Endometrium (tissue), 2 donors: ENCODE measurements at regions not wholly inside any gene's neighbourhood (a gene's known extent, or its start where the extent isn't known, plus 50 kb on each side); places are given as distances from the start of the nearest gene placed in this dataset.
"Not testable (repeated sequence)": the region's sequence is repeated elsewhere in the genome, so short reads cannot be mapped to it uniquely, and the experiment has no call there.

Source experiments
- FAIRE-seq: peaks from 2 replicates; lab custom pipeline; 2012; peaks lifted over from hg19 to GRCh38; lab: Jason Lieb, UNC
- donor health status: control.
- donor health status: control.

DNA sequence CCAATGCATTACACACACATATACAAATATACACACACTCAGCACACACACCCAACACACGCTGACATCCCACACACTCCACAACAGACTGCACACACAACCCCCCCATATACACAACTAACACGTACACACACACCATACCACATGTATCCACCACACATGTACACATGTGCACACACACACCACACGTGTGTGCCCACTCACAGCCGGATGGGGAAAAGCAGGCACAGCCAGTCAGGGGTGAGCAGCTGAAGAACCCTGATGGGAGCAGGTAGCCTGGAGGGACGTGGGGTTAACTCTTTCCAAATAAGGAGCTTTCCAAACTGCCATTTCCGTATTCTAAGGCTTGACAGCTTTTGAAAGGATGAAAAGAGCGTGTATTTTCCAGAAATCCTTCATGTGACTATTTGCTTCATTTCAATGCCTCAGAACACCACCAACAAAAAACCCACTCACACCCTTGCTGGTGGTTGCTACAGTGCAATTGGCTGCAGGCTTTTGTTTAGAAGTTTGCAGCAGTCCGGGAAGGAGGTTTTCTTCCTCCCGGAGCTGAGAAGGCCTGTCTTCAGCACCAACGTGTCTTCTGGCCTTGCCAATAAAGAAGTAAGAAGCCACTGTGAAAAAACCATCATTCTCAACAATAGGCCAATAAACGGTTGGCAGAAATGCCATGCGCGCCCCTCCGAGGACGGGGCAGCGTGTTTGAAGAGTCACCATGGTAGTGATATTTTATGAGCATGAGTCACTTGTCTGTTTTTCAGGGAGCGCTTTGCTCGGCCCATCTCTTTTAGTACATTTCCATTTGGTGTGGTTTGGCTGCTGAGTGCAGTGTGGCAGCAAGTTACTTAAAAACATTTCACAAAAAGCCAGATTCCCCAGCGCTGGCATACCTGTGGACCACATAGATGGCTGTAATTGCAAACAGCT, 131.3 kb upstream of the GMDS start:
- no peak for FAIRE-seq

DNA sequence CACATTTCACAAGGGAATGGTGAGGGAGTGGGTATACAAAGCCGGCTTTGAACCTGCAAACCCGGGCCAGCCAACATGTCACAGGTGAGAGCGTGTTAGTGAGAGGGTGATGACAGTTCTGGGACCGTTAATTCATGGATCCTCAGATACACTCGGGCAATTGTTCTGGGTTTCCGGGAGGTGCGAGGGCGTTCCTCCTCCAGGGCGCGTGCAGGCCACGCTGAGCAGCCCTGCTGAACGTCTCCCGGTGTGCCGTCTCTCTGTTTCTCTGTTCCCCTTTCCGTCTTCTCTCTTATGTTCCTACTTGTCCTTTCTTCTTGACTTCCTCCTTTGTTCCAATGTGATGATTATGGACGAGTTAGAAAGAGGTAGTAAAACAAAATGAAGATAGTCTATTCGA, 130.0 kb upstream of the GMDS start:
- no peak for FAIRE-seq

DNA sequence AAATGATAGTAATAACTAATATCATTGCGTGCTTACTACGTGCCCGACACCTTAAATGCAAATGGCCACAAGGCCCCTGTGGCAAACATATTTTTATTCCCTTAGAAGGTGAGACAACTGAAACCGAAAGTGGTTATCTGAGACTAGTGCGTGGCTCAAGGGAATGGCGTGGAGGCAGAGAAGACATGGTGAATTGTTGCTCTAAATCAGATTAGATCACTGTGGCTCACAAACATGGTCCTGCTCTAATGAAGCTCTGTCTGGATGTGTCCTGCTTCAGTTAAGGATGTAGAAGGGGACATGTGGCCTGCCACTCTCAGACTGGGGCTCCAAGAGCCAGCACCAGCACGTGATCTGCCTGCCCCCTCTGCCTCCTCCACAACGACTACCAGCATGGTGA, 124.2 kb upstream of the GMDS start:
- no peak for FAIRE-seq

DNA sequence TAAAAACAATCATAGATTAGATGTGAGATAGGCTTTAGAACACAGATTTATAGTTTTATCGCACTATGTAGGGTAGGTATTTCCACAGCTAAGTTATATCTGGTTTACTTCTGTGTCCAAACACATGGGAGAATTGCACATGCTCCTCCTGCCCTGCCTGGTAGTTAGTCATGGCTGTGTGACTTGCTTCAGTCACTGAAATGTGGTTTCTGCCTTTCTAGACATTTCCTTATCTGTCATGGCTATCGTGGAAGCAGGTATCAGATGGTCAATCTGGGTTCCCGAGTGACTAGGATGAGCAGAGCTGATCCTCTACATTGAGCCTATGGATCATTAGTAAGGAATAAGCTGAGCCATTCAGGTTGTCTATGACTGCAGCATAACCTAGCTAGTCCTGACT, 117.8 kb upstream of the GMDS start:
- no peak for FAIRE-seq

DNA sequence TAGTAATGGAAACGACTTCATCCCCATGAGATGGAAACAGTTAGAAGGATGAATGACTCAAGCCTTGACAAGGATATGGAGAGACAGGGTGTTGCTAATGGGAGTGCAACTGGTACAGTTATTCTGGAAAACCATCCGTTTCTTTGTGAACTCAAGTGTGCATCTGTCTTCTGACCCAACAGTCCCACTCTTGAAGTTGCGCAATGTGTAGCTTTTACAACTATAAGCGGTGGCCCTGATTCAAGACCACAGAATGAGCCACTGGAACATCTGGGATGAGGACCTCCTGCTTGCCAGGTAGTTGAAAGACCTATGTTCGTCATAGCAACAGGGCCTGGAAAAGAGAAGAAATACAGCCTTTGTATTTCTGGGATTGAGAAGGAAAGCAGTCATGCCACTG, 115.8 kb upstream of the GMDS start:
- FAIRE-seq = no peak

DNA sequence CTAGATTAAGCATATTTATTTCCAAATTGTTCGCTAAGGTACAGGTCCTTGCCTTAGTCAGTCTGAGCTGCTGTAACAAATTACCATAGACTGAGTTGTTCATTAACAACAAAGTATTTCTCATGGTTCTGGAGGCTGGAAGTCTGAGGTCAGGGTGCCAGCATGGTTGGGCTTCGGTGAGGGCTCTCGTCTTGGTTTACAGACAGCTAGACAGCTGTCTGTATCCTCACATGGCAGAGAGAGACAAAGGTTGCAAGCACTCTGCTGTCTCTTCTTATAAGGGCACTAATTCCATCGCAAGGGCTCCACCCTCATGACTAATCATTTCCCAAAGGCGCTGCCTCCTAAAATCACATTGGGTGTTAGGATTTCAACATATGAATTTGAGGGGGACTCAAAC, 115.3 kb upstream of the GMDS start:
- FAIRE-seq = no peak

DNA sequence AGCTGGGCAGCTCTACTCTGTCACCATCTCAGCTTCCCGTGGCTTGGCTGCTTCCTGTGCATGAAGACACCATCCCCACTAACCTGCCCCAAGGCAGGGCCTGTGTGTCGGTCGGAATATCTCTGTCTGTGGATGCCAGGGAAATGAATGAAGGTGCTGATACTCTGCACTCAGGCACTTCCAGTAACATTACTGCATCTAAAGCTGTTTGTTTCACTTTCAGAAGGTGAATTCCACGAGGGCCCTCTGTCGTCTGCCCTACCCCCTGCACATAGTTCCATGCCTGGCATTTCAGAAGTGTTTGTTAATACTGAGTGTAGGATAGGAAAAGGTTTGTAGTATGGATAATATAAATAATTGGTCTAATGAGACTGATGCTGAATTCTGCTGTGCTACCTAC, 114.7 kb upstream of the GMDS start:
- no peak for FAIRE-seq

DNA sequence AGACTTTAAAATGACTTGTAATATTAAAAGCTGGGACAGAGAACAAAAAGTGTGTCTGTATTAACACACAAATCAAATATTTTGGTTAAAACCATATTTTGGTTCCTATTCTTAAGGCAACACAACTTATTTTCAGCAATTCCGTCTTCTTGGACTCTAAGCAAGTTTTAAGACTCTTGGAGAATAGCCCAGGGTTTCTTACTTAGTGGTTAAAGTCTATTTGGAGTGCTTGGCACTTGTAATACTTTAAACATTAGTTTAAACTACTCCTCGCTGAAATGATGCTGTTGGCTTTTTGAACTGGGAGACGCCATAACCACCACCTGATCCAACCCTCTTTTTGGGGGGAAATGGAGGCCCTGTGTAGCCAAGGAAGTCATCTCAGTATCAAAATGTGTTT, 109.7 kb upstream of the GMDS start:
- no peak for FAIRE-seq

DNA sequence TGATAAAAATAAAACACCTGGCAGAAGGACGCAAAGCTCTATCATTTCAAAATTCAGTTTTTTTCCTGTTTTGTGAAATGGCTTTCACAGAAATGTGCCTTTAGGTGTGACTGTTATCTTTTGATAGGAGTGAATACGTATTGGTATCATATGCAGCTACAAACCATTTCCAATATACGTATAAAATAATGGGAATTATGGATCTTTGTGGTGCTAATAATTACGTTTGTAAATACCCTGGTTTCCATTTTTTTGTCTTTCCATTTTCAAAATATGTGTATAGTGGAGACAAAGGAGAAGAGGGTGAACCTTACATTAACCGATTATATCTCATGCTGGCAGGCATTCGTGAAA, 108.7 kb upstream of the GMDS start:
- FAIRE-seq = no peak

DNA sequence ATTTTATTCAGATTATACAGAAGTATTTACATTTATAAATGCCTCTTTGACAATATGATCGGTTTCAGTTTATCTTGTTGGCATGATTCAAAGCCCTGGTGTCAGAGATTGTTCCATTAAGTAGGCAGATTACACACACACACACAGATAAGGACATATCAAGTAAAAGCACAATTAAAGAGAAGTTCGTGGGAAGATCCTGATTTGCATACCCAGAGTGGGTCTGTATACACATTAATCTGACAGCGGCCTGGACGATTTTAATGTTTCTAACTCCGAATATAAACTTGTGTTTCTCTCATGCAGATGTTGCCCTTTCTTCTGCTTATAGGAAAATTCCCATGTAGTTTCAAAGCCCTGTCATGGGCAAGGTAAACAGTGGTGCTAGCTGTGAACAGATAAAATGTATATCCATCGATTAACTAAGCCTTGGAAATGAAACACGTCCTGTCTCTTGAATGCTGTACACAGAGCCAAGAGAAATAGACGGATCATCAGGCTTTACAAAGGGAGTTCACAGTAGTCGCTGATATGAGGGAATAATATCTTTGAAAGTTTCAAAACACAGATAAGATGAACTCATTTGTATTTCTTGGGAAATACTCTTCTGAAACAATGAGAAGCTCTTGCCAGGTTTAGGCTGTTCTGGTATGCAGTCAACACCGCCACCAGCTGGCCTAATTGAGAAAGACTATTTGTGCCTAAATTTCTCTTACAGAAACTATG, 108.2 kb upstream of the GMDS start:
- FAIRE-seq = peak; percentile 55

DNA sequence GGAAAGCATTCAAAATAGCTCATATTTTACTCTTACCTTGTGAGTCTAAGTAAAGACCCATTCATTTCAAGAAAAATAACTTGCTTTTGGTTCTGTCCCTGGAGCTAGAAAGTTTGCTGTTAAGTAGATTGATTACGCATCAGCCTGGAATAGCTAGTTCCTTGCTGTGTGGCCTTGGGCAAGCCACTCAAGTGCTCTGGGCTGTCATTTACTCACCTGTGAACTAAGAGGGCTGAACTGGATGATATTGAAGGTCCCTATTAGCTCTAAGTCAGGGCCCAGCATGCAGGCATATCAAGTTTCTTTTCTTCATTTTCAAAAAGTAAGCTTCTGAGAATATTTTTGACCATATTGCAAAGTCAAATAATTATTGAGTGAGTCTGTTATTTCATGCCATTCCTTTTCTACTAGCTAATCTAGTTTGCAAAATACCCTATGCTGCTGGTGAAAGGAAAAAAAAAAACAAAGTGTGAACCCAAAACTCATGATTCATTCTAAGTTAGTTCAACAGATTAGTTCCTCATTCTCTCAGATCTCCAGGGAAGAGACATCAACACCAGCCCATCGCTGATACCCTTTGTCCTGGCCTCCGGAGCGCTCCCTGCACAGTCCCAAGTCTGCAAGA, 106.5 kb upstream of the GMDS start:
- FAIRE-seq = no peak

DNA sequence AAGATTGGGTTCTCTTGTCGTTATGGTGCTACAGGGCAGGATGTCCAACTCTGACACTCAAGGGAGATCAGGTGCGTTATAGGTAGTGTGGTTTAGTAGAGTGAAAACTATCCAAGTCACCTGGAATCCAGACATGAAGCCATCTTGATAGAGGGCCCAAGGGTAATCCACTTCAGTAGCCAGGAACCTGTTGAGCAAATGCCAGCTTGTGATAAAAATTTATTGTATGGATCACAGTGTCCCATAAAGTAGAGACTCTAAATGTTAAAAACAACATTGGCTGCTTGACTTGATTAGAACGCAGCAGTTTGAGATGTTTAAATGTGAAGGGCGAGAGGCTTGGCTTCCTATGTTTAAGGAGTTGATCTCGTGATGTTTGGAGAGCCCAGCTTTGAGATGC, 105.7 kb upstream of the GMDS start:
- FAIRE-seq = no peak

DNA sequence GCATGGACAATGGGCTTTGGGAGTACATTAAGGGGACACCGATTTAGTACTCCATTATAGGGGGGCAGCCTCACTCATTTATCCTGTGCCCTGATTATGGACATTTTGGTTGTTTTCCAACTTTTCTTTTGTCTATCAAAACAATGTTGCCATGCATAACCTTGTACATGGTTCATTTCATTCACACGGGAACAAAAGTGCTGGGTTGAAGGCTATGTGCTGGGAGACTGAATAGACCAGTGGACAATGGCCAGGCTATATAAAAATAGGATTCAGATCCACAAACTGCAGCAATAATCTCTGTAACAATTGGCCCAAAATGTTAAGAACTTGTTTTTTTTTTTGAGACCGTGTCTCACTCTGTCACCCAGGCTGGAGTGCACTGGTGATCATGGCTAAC, 100.7 kb upstream of the GMDS start:
- no peak for FAIRE-seq

DNA sequence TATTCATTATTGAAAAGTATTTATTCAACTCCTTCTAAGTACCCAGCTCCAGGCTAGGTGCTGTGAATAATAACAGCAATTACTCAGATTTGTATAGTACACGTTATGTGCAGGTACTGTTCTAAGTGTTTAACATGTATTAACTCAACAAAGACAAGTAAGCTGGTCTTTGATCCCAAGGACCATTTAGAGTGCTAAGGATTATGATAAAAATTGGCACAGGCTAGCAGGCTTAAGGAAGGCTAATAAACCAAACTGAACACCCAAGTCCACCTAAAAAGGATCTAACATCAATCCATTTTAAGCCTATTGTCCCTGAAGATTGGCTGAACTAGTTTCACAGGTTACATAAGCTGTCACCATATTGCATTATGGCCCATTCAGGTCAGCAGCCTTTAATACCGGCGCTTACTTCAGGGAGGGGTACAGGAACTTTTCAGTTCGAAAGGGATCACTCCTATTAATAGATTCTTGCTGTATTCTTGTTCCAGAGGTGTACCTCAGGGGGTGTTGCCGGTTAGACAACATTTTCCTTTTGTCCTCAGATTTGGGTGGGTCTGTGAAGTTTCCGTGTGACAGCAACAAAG, 99.0 kb upstream of the GMDS start:
- no peak for FAIRE-seq

DNA sequence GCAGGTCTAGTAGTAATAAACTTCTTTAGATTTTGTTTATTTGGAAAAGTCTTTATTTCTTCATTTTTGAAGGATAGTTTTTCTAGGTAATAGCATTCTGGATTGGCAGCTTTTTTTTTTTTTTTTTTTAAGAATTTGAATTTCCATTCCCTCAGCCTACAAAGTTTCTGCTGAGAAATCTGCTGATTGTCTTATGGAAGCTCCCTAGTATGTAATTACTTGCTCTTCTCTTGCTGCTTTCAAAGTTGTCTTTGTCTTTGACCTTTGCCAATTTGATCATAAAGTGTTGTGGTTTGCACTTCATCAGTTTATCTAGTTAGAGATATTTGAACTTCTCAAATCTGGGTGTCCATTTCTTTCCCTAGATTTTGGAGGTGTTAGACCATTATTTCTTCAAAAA, 82.2 kb upstream of the GMDS start:
- FAIRE-seq = no peak

DNA sequence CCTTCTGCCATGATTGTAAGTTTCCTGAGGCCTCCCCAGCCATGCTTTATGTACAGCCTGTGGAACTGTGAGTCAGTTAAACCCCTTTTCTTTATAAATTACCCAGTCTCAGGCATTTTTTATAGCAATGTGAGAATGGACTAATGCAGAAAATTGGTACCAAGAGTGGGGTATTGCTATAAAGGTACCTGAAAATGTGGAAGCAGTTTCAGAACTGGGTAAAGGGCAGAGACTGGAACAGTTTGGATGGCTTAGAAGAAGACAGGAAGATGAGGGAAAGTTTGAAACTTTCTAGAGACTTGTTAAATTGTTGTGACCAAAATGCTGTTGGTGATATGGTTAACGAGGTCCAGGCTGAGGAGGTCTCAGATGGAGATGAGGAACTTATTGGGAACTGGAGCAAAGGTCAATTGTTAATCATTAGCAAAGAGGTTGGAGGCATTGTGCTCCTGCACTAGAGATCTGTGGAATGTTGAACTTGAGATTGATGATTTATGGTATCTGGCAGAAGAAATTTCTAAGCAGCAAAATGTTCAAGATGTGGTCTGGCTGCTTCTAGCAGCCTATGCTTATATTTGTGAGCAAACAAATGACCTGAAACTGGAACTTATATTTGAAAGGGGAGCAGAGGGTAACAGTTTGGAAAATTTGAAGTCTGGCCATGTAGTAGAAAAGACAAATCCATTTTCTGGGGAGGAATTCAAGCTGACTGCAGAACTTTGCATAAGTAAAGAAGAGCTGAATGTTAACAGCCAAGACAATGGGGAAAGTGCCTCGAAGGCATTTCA, 79.0 kb upstream of the GMDS start:
- FAIRE-seq = no peak

DNA sequence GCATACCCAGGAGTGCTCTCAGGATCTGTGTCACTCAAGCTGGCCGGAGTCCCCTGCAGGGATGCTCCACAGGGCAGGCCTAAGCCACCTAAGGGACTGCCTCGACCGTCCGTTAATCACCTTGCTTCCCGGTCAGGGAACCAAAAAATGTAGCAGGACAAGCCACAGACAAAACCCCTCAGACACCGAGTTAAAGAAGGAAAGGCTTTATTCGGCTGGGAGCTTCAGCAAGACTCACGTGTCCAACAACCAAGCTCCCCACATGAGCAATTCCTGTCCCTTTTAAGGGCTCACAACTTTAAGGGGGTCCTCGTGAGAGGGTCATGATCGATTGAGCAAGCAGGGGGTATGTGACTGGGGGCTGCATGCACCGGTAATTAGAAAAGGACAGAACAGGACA, 72.1 kb upstream of the GMDS start:
- FAIRE-seq = not testable (repeated sequence)

DNA sequence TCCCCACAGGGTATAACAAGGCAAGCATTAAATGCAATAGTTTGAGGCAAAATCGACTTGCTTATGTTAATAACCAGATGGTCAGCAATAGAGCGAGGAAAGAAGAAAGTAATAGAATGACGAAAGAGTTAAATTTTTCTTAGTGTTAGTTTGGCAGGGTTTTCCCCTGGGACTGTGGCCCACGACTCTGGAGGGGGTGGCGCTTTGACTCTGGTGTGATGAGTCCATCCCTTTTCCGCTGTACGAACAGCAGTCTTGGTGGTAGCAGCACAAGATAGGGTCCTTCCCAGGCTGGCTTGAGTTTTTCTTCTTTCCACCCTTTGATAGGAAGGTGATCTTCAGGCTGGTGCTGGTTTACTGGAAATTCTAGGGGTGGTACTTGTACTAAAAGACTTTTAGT, 69.2 kb upstream of the GMDS start:
- FAIRE-seq = no peak

DNA sequence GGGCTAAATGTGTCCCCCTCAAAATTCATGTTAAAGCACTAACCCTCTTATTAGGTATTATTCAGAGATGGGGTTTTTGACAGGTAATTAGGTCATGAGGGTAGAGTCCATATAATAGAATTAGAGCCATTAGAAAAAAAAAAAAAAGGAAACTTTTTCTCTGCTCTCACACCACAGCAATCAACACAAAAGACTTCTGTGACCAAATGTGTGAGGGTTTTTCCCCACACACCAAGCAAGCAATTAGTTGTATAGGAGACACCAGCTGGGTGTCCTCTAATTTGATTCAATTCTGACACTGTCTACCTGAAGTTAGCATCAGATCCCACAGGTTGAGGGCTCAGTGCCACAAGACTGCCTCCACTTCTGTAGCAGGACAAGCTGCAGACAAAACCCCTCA, 64.6 kb upstream of the GMDS start:
- no peak for FAIRE-seq

DNA sequence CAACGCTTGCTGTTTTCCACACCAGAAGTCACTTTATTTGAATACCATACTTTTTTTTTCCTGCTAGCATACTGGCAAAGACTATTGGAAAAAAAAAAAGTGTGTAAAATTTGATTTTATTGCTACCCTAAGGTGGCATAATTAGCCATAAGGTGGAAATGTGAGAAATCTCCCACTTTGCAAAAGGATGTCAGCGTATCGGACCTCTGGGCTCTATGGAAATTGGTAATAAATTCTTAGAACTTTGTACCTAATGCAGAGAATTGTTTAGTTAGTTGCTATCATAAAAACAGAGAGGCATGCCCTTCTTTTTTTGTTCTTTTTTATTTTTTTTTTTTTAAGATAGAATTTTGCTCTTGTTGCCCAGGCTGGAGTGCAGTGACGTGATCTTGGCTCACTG, 63.7 kb upstream of the GMDS start:
- FAIRE-seq = no peak

DNA sequence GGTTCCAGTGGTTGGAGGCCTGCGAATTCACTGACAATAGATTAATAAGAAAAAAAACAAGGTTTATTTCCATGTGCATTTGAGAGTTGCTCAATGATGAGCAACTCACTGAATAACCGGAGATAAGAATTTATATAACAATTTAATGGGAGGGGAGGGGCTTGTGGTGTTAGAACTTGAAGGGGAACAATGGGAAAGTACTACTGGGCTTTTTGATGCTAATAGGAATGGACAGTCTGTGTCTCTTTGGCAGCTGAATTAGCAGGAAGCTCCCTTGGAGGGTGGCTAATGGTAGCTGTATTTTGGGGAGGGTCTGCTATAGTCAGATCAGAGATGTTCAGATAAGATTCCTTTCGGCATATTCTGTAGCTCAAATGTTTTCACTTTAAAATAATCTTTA, 62.4 kb upstream of the GMDS start:
- FAIRE-seq = no peak

DNA sequence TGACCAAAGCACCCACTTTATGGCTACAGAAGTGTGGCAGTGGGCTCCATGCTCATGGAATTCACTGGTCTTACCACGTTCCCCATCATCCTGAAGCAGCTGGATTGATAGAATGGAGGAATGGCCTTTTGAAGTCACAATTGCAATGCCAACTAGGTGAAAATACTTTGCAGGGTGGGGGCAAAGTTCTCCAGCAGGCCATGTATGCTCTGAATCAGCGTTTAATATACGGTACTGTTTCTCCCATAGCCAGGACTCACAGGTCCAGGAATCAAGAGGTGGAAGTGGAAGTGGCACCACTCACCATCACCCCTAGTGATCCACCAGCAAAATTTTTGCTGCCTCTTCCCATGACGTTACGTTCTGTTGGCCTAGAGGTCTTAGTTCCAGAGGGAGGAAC, 60.5 kb upstream of the GMDS start:
- FAIRE-seq = no peak
